Mesodermal cell (in vitro differentiated cells): ENCODE measurements at regions not wholly inside any gene's neighbourhood (a gene's known extent, or its start where the extent isn't known, plus 50 kb on each side); places are given as distances from the start of the nearest gene placed in this dataset.

Experiments used
- H3K27ac ChIP-seq: 2 replicates; pipeline ENCODE4 v1.7.0; 2013; ENCODE audit warnings: mild to moderate bottlenecking, low read depth, low read length, moderate library complexity; ENCODE audit not compliant: severe bottlenecking
- H3K36me3 ChIP-seq: 2 replicates; pipeline ENCODE4 v1.7.1; 2013; ENCODE audit warnings: mild to moderate bottlenecking, low read length, moderate library complexity; ENCODE audit not compliant: control insufficient read depth, insufficient read depth
- H3K4me1 ChIP-seq: one replicate; pipeline ENCODE4 v1.7.1; 2013; ENCODE audit warnings: mild to moderate bottlenecking, low read length; ENCODE audit not compliant: insufficient read depth, control insufficient read depth, poor library complexity, severe bottlenecking
- H3K4me3 ChIP-seq: 2 replicates; pipeline ENCODE4 v1.7.0; 2013; ENCODE audit warnings: low read length, control low read depth, mild to moderate bottlenecking; ENCODE audit not compliant: insufficient read depth, poor library complexity, severe bottlenecking; ENCODE audit errors: extremely low read depth
- H3K9me3 ChIP-seq: 2 replicates; pipeline ENCODE4 v1.7.1; 2013; ENCODE audit warnings: mild to moderate bottlenecking, low read length, moderate library complexity; ENCODE audit not compliant: control insufficient read depth
- WGBS, 2 experiments: methylation state at CpG; one replicate each; pipeline ENCODE4 v1.1.5; 2013; ENCODE audit warnings: missing lambda C conversion rate in 2 of 2; ENCODE audit not compliant: insufficient coverage in 2 of 2; 5-methylcytosine and 5-hydroxymethylcytosine counted together

GRCh38 chr15:98528046-98528725, 120.2 kb upstream of the IGF1R start:
- no peaks in the 10 kb centered on the region for H3K36me3 ChIP-seq
- H3K4me1 ChIP-seq: no peaks in the 10 kb centered on the region
- H3K9me3 ChIP-seq: no peaks in the 10 kb centered on the region
- H3K27ac ChIP-seq: no peak overlapping the region
- 80 to 82% methylated on average over 7 to 8 of the region's 8 CpGs for WGBS, 2 experiments
- H3K4me3 ChIP-seq: no peak overlapping the region

- Histone ChIP-seq H3K4me1 (no peaks in the 10 kb centered on the region), H3K9me3 (no peaks in the 10 kb centered on the region), H3K36me3 (no peaks in the 10 kb centered on the region), H3K27ac (no peak overlapping the region), H3K4me3 (no peak overlapping the region)
- 87 to 93% methylated on average over 10 to 11 of the region's 19 CpGs for WGBS, 2 experiments
Measured at GRCh38 chr15:98529205-98530145, 118.9 kb upstream of the IGF1R start.

- Histone ChIP-seq H3K4me1 (no peaks in the 10 kb centered on the region), H3K36me3 (no peaks in the 10 kb centered on the region), H3K27ac (no peak overlapping the region), H3K9me3 (no peaks in the 10 kb centered on the region), H3K4me3 (no peak overlapping the region)
- WGBS, 2 experiments: 80% methylated on average over 1 of the region's 2 CpGs; no CpG with 5 or more reads in 1 of the 2 experiments
Measured at GRCh38 chr15:98530570-98530969, 117.8 kb upstream of the IGF1R start.

GRCh38 chr15:98532063-98532462, 116.3 kb upstream of the IGF1R start:
- H3K27ac ChIP-seq: no peak overlapping the region
- H3K36me3 ChIP-seq: no peaks in the 10 kb centered on the region
- 100% methylated on average over 1 of the region's 2 CpGs; no CpG with 5 or more reads in 1 of the 2 experiments for WGBS, 2 experiments
- no peak overlapping the region for H3K4me3 ChIP-seq
- H3K9me3 ChIP-seq: no peaks in the 10 kb centered on the region
- no peaks in the 10 kb centered on the region for H3K4me1 ChIP-seq

- no peaks in the 10 kb centered on the region for H3K4me1 ChIP-seq
- WGBS, 2 experiments: 75 to 84% methylated on average over 2 of the region's 2 CpGs
- no peak overlapping the region for H3K4me3 ChIP-seq
- H3K9me3 ChIP-seq: no peaks in the 10 kb centered on the region
- H3K27ac ChIP-seq: no peak overlapping the region
- no peaks in the 10 kb centered on the region for H3K36me3 ChIP-seq
Measured at GRCh38 chr15:98536976-98537375, 111.4 kb upstream of the IGF1R start.

- H3K9me3 ChIP-seq: no peaks in the 10 kb centered on the region
- H3K4me3 ChIP-seq: no peak overlapping the region
- no peaks in the 10 kb centered on the region for H3K4me1 ChIP-seq
- WGBS, 2 experiments: 71 to 79% methylated on average over 4 to 6 of the region's 8 CpGs
- no peaks in the 10 kb centered on the region for H3K36me3 ChIP-seq
- no peak overlapping the region for H3K27ac ChIP-seq
Measured at GRCh38 chr15:98537516-98538060, 110.8 kb upstream of the IGF1R start.

GRCh38 chr15:98541519-98541918, 106.8 kb upstream of the IGF1R start:
- Histone ChIP-seq H3K4me1 (no peaks in the 10 kb centered on the region), H3K27ac (no peak overlapping the region), H3K9me3 (no peaks in the 10 kb centered on the region), H3K36me3 (no peaks in the 10 kb centered on the region), H3K4me3 (no peak overlapping the region)
- 83 to 93% methylated on average over 9 to 11 of the region's 14 CpGs for WGBS, 2 experiments

- 60 to 86% methylated on average over 1 of the region's 1 CpG for WGBS, 2 experiments
- no peak overlapping the region for H3K27ac ChIP-seq
Measured at GRCh38 chr15:98543237-98543636, 105.1 kb upstream of the IGF1R start.

GRCh38 chr15:98546329-98546728, 102.0 kb upstream of the IGF1R start:
- WGBS, 2 experiments: 93 to 96% methylated on average over 9 of the region's 9 CpGs
- Histone ChIP-seq H3K9me3 (no peaks in the 10 kb centered on the region), H3K4me3 (no peak overlapping the region), H3K36me3 (no peaks in the 10 kb centered on the region), H3K4me1 (no peaks in the 10 kb centered on the region), H3K27ac (no peak overlapping the region)

More at GRCh38 chr15:98543237-98543636, 105.1 kb upstream of the IGF1R start:
- Histone ChIP-seq H3K9me3 (no peaks in the 10 kb centered on the region), H3K4me3 (no peak overlapping the region), H3K36me3 (no peaks in the 10 kb centered on the region), H3K4me1 (no peaks in the 10 kb centered on the region)

GRCh38 chr15:98547275-98547674, 101.1 kb upstream of the IGF1R start:
- Histone ChIP-seq H3K4me3 (peak overlapping the region; percentile 49), H3K4me1 (no peaks in the 10 kb centered on the region), H3K36me3 (no peaks in the 10 kb centered on the region), H3K27ac (no peak overlapping the region), H3K9me3 (no peaks in the 10 kb centered on the region)
- WGBS, 2 experiments: 0 to 20% methylated on average over 1 of the region's 5 CpGs
